GM18909 (cell line): ENCODE measurements at regions not wholly inside any gene's neighbourhood (a gene's known extent, or its start where the extent isn't known, plus 50 kb on each side); places are given as distances from the start of the nearest gene placed in this dataset.

Experiments
- ATAC-seq: cut with Tn5 transposase; IDR thresholded peaks from one replicate; pipeline ENCODE4 v1.9.1; 2021; ENCODE audit warnings: mild to moderate bottlenecking; ENCODE audit not compliant: unreplicated experiment, poor library complexity

GRCh38 chr2:236688157-236688556 is 118.5 kb downstream of the ACKR3 start:
- ATAC-seq: no peak

GRCh38 chr2:236688563-236689392 is 119.2 kb downstream of the ACKR3 start:
- no peak for ATAC-seq

- ATAC-seq: no peak
Observed at GRCh38 chr2:236689393-236689700, 119.7 kb downstream of the ACKR3 start.

- no peak for ATAC-seq
Observed at GRCh38 chr2:236689981-236690380, 120.4 kb downstream of the ACKR3 start.

DNA sequence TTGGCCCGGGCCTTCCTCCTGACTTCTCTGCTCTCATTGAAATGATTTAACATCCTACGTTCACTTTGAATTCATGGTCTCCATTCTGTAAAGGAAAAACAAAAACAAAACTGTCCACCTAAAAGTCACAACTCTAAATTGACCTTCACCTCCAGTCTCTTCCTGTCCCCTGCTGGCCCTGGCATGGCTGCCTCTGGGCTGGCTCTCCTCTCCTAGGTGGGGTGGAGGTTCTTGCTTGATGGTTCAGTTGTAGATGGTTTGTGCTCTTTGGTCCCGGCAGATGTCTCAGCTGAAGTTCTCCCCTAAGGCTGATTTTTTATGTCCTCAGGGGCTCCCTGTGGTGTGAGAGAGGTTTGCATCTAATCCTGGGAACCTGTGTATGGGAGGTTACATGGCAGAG is 121.1 kb downstream of the ACKR3 start:
- no peak for ATAC-seq

- no peak for ATAC-seq
Observed at GRCh38 chr2:236691799-236692167, 122.2 kb downstream of the ACKR3 start.

DNA sequence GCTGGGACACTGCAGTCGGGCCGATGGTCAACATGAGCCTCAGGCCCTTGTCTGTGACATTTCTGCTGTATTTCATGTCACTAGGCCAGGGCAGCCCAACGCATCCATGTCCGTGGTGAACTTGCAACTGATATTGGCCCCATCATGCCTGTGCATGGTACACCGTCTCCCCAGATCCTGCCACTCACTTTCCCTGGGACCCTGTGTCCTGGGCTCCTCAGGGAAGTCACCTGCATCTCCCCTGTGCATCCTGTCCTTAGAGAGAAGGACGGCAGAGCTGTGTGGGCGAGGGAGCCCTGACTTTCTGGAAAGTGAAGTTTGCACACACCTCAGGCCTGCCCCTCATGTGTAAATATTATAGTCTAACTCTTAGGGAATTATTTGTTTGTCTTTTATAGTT is 123.3 kb downstream of the ACKR3 start:
- ATAC-seq: no peak

DNA sequence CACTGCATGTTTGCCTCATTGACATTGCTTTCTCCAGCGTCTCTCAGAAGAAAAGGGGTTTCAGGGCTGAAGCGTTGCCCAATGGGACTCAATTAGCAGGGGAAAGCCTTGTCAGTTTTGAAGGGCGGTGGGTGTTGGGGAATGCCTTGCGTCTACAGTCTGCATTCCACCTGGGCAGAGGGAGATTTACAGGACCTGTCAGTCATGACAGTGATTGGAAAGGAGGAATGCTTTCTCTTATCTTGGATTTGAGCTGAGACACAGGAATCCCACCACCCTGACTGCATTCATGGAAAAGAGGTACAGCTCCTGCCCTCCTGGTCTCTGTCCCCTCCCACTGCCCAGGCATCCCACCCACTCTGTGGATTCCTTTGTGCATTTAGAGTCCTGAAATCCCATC is 123.9 kb downstream of the ACKR3 start:
- ATAC-seq: no peak

GRCh38 chr2:236694146-236694888 is 124.7 kb downstream of the ACKR3 start:
- ATAC-seq: no peak

- ATAC-seq: no peak
Observed at GRCh38 chr2:236696834-236697233, 127.2 kb downstream of the ACKR3 start.

- ATAC-seq: no peak
Observed at GRCh38 chr2:236698016-236698627, 128.5 kb downstream of the ACKR3 start.

GRCh38 chr2:236700703-236701102 is 131.1 kb downstream of the ACKR3 start:
- ATAC-seq: no peak

GRCh38 chr2:236702657-236703372 is 133.2 kb downstream of the ACKR3 start:
- ATAC-seq: no peak

GRCh38 chr2:236703373-236703709 is 133.7 kb downstream of the ACKR3 start:
- no peak for ATAC-seq

GRCh38 chr2:236703906-236704305 is 134.3 kb downstream of the ACKR3 start:
- ATAC-seq: no peak

GRCh38 chr2:236704887-236705286 is 135.3 kb downstream of the ACKR3 start:
- ATAC-seq: no peak

GRCh38 chr2:236705295-236706105 is 135.9 kb downstream of the ACKR3 start:
- no peak for ATAC-seq

DNA sequence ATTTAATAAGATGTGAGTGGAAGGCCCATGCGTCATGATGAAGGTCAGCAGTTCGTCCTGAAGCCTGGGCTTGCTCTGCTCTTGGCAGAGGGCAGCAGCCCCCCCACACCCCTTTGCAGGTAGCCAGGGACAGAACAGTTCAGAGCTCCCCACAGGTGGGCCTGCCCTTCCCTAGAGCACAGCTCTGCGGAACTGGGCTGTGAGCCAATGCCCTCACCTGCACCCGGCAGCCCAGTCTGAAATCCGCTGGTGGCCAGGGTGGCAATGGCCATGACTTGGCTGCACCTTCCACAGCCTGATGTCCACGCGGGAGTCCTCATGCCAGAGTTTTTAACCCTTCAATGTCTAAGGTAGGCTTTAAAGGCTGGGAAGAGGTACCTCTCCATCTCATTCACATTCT is 136.7 kb downstream of the ACKR3 start:
- no peak for ATAC-seq

DNA sequence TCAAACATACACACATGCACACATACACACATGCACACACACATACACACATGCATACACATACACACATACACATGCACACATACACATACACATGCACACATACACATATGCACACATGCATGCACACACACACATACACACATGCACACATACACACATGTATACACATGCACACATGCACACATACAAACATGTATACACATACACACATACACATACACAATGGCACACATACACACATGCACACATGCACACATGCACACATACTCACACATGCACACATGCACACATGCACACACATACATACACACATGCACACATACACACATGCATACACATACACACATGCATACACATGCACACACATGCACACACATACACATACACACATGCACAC is 137.2 kb downstream of the ACKR3 start:
- ATAC-seq: no peak

DNA sequence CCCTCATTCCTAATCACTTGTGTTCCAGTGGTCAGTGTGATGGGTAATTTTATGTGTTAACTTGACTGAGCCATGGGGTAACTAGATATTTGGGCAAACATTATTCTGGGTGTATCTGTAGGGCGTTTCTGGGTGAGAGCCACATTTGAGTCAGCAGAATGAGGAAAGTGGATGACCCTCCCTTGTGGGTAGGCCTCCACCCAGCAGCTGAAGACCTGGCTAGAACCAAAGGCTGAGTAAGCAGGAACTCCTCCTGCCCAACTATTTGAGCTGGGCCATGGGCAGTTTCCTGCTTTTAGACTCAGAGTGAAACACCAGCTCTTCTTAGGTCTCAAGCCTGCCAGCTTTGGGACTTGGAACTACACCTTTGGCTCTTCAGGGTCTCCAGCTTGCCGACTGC is 141.8 kb downstream of the ACKR3 start:
- ATAC-seq: no peak
